B cell (primary cell): ENCODE measurements at regions not wholly inside any gene's neighbourhood (a gene's known extent, or its start where the extent isn't known, plus 50 kb on each side); places are given as distances from the start of the nearest gene placed in this dataset.

Source experiments
- ATAC-seq: fragments of 200-7000 bp; cut with Tn5 transposase; one replicate; pipeline ENCODE4 v1.10.0; 2021; ENCODE audit warnings: low read depth, mild to moderate bottlenecking, moderate number of reproducible peaks, moderate library complexity
- CTCF ChIA-PET: fragments of 350-600 bp; sonication (Branson Sonifier 250); formaldehyde crosslinking; loops from one replicate; lab custom pipeline; 2021; ENCODE audit warnings: antibody characterized with exemption, inconsistent platforms; lab: Charles Lee
- POLR2A ChIA-PET: fragments of 350-600 bp; sonication (Branson Sonifier 250); formaldehyde crosslinking; loops from one replicate; lab custom pipeline; 2021; ENCODE audit warnings: antibody characterized with exemption; lab: Charles Lee
- DNase-seq: peaks from one replicate; pipeline ENCODE4 v3.0.0; 2013
- H2AFZ ChIP-seq: 2 replicates; pipeline ENCODE4 v1.6.1; 2012; ENCODE audit warnings: mild to moderate bottlenecking, low read depth, low read length; ENCODE audit not compliant: insufficient read depth, poor library complexity, severe bottlenecking
- H3K27ac ChIP-seq, 2 donors: 1 replicate in 1 of 2; 2 replicates in 1 of 2; pipeline ENCODE4 v1.5.1; 2012 to 2013; ENCODE audit warnings: low read length in 2 of 2, mild to moderate bottlenecking in 2 of 2, moderate library complexity in 1 of 2
- H3K27me3 ChIP-seq, 4 experiments: fragments of 200-600 bp in 1 of 4; sonication (generic) in 1 of 4; replicated peaks in 1 of 4; 1 replicate in 2 of 4; 2 replicates in 2 of 4; pipeline versions ENCODE4 v1.6.1 to v1.7.0; 2013 to 2016; ENCODE audit warnings: low read length in 3 of 4, mild to moderate bottlenecking in 2 of 4, mixed read lengths in 1 of 4, moderate library complexity in 1 of 4; ENCODE audit not compliant: insufficient read depth in 4 of 4, control insufficient read depth in 3 of 4; ENCODE audit errors: control extremely low read depth in 1 of 4
- H3K36me3 ChIP-seq, 2 experiments: replicated peaks in 1 of 2; 1 replicate in 1 of 2; 2 replicates in 1 of 2; pipeline versions ENCODE4 v1.6.1 to v1.7.1; 2013; ENCODE audit warnings: low read length in 1 of 2; ENCODE audit not compliant: insufficient read depth in 2 of 2, control insufficient read depth in 1 of 2; ENCODE audit errors: control extremely low read depth in 1 of 2, extremely low read depth in 1 of 2
- H3K4me1 ChIP-seq, 2 donors: fragments of 200-600 bp in 1 of 2; sonication (generic) in 1 of 2; 1 replicate in 1 of 2; 2 replicates in 1 of 2; pipeline versions ENCODE4 v1.5.1 to v1.6.1; 2013 to 2017; ENCODE audit warnings: low read length in 2 of 2; ENCODE audit not compliant: control insufficient read depth in 2 of 2, insufficient read depth in 2 of 2
- H3K4me2 ChIP-seq: replicated peaks from 2 replicates; pipeline ENCODE3; 2012; ENCODE audit warnings: mild to moderate bottlenecking, low read depth, low read length; ENCODE audit not compliant: poor library complexity, severe bottlenecking
- H3K4me3 ChIP-seq, 5 experiments: fragments of 200-600 bp in 1 of 5; sonication (generic) in 1 of 5; 1 replicate in 3 of 5; 2 replicates in 2 of 5; pipeline versions ENCODE4 v1.5.1 to v1.7.0; 2011 to 2016; ENCODE audit warnings: low read length in 4 of 5, mild to moderate bottlenecking in 4 of 5, low read depth in 2 of 5, control low read depth in 1 of 5, moderate library complexity in 1 of 5; ENCODE audit not compliant: insufficient read depth in 1 of 5; ENCODE audit errors: control extremely low read depth in 1 of 5, extremely low read depth in 1 of 5
- H3K79me2 ChIP-seq: fragments of 200-600 bp; sonication (generic); one replicate; pipeline ENCODE4 v1.6.0; 2016; ENCODE audit warnings: low read length; ENCODE audit not compliant: control insufficient read depth, insufficient read depth
- H3K9ac ChIP-seq: fragments of 200-600 bp; sonication (generic); 2 replicates; pipeline ENCODE4 v1.6.1; 2017; ENCODE audit warnings: mild to moderate bottlenecking, low read length, moderate library complexity
- H3K9me3 ChIP-seq, 3 donors: one replicate each; pipeline versions ENCODE4 v1.6.1 to v1.7.1; 2013; ENCODE audit warnings: low read length in 2 of 3; ENCODE audit not compliant: control insufficient read depth in 2 of 3, insufficient read depth in 1 of 3; ENCODE audit errors: control extremely low read depth in 1 of 3
- H4K20me1 ChIP-seq: 2 replicates; pipeline ENCODE4 v1.6.0; 2012; ENCODE audit warnings: mild to moderate bottlenecking, low read length; ENCODE audit not compliant: insufficient read depth, control insufficient read depth, poor library complexity, severe bottlenecking
- H3K27ac Mint-ChIP-seq: one replicate; pipeline ENCODE4 v1.8.0; 2021; ENCODE audit warnings: mixed read lengths
- H3K27me3 Mint-ChIP-seq: one replicate; pipeline ENCODE4 v1.8.0; 2021; ENCODE audit warnings: mixed read lengths
- H3K4me1 Mint-ChIP-seq: one replicate; pipeline ENCODE4 v1.8.0; 2021; ENCODE audit warnings: mixed read lengths
- H3K4me3 Mint-ChIP-seq: one replicate; pipeline ENCODE4 v1.8.0; 2021; ENCODE audit warnings: mixed read lengths
- H3K9me3 Mint-ChIP-seq: one replicate; pipeline ENCODE4 v1.8.0; 2022; ENCODE audit warnings: mixed read lengths; ENCODE audit not compliant: insufficient read depth
- EZH2 ChIP-seq: IDR thresholded peaks from 2 replicates; pipeline ENCODE4 v1.6.1; 2012; ENCODE audit warnings: borderline replicate concordance, low read depth, mild to moderate bottlenecking, moderate library complexity, low read length; ENCODE audit not compliant: insufficient read depth, poor library complexity, severe bottlenecking
- WGBS: methylation state at CpG from one replicate; pipeline ENCODE4 v1.1.5; 2013; ENCODE audit warnings: missing lambda C conversion rate; ENCODE audit not compliant: insufficient coverage; 5-methylcytosine and 5-hydroxymethylcytosine counted together
- intact Hi-C: fragments of 100-400 bp; cut with micrococcal nuclease; formaldehyde crosslinking; loops from one replicate; pipeline ENCODE4 v1.10.0; 2022
- TF ChIP-seq, protein P1 (sequence below): fragments of 200-600 bp; IDR thresholded peaks from one replicate; pipeline ENCODE4 v1.8.0; 2022; ENCODE audit warnings: antibody characterized with exemption, mild to moderate bottlenecking

- H3K9ac ChIP-seq = no peak overlapping the region
Observed at GRCh38 chr5:146283344-146283761, 55.3 kb upstream of the POU4F3 start.

DNA sequence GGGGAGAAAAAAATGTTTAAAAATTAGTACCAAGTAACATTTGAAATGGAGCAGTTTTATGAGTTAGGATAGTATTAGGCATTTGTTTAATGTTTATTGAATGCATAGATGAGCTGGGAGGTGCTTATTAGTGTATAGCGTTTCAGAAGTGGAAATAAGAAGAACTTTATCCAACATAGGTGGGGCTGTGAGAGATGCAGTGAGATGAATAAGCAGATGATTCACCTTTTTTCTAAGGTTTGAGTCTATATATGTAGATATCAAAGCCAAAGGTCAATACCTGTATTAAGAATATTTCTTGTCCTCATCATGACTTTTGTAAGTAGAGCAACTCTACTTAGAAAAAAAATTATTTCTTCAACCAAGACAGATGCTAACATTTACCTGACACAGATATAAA, 54.6 kb upstream of the POU4F3 start:
- H2AFZ ChIP-seq = no peak overlapping the region
- no peaks in the 10 kb centered on the region for H3K9me3 Mint-ChIP-seq
- H3K79me2 ChIP-seq = no peaks in the 10 kb centered on the region
- no peaks in the 10 kb centered on the region for H3K4me1 Mint-ChIP-seq
- peaks cover 13 to 28% of the 10 kb centered on the region in 2 experiments for H3K36me3 ChIP-seq
- no peak overlapping the region for H3K4me3 Mint-ChIP-seq
- no peak overlapping the region for H3K4me3 ChIP-seq
- no CpG with 5 or more reads among the region's 1 CpG for WGBS
- H3K27ac ChIP-seq = no peak overlapping the region
- no peaks in the 10 kb centered on the region for H3K9me3 ChIP-seq
- H4K20me1 ChIP-seq = no peaks in the 10 kb centered on the region
- H3K27me3 ChIP-seq = no peaks in the 10 kb centered on the region
- intact Hi-C loops = loop anchor here (2.0 kb wide), 1 partner anchor 29 kb away; no protein-coding TSS in a partner anchor
- H3K4me1 ChIP-seq = no peaks in the 10 kb centered on the region
- H3K4me2 ChIP-seq = no peak overlapping the region
- ChIA-PET POLR2A (no interaction called here), CTCF (no interaction called here)
- H3K9ac ChIP-seq = no peak overlapping the region
- no peaks in the 10 kb centered on the region for H3K27me3 Mint-ChIP-seq
- DNase-seq = no peak
- no peak for ATAC-seq
- no peak for TF ChIP-seq EZH2
- TF ChIP-seq, protein P1, sequence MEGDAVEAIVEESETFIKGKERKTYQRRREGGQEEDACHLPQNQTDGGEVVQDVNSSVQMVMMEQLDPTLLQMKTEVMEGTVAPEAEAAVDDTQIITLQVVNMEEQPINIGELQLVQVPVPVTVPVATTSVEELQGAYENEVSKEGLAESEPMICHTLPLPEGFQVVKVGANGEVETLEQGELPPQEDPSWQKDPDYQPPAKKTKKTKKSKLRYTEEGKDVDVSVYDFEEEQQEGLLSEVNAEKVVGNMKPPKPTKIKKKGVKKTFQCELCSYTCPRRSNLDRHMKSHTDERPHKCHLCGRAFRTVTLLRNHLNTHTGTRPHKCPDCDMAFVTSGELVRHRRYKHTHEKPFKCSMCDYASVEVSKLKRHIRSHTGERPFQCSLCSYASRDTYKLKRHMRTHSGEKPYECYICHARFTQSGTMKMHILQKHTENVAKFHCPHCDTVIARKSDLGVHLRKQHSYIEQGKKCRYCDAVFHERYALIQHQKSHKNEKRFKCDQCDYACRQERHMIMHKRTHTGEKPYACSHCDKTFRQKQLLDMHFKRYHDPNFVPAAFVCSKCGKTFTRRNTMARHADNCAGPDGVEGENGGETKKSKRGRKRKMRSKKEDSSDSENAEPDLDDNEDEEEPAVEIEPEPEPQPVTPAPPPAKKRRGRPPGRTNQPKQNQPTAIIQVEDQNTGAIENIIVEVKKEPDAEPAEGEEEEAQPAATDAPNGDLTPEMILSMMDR = no peak
- no peak overlapping the region for H3K27ac Mint-ChIP-seq

More at GRCh38 chr5:146283344-146283761, 55.3 kb upstream of the POU4F3 start:
- H3K27me3 ChIP-seq = no peaks in the 10 kb centered on the region
- H3K9me3 Mint-ChIP-seq = no peaks in the 10 kb centered on the region
- no peaks in the 10 kb centered on the region for H3K4me1 Mint-ChIP-seq
- H3K36me3 ChIP-seq = peaks cover 13 to 29% of the 10 kb centered on the region in 2 experiments
- TF ChIP-seq EZH2 = no peak
- no peak overlapping the region for H3K27ac ChIP-seq
- H3K27me3 Mint-ChIP-seq = no peaks in the 10 kb centered on the region
- 100% methylated on average over 3 of the region's 4 CpGs for WGBS
- H2AFZ ChIP-seq = no peak overlapping the region
- ChIA-PET POLR2A (no interaction called here), CTCF (no interaction called here)
- H3K4me1 ChIP-seq = no peaks in the 10 kb centered on the region
- H3K4me3 Mint-ChIP-seq = no peak overlapping the region
- H3K4me3 ChIP-seq = no peak overlapping the region
- ATAC-seq = no peak
- H3K27ac Mint-ChIP-seq = no peak overlapping the region
- H3K79me2 ChIP-seq = no peaks in the 10 kb centered on the region
- no peaks in the 10 kb centered on the region for H4K20me1 ChIP-seq
- H3K4me2 ChIP-seq = no peak overlapping the region
- H3K9me3 ChIP-seq = no peaks in the 10 kb centered on the region
- intact Hi-C loops = no loop called here
- no peak for DNase-seq
